HEK293 (cell line): ENCODE measurements at regions not wholly inside any gene's neighbourhood (a gene's known extent, or its start where the extent isn't known, plus 50 kb on each side); places are given as distances from the start of the nearest gene placed in this dataset.

Experiments
- ZNF704 ChIP-seq: fragments of 450-650 bp; formaldehyde crosslinking; IDR thresholded peaks from 2 replicates; pipeline ENCODE4 v1.5.1; 2016; ENCODE audit warnings: missing biosample characterization, missing genetic modification characterization
- ZNF785 ChIP-seq: fragments of 450-650 bp; formaldehyde crosslinking; IDR thresholded peaks from 2 replicates; pipeline ENCODE4 v1.5.1; 2016; ENCODE audit warnings: missing biosample characterization, missing genetic modification characterization

GRCh38 chr18:2354292-2354691 lies 217.0 kb downstream of the METTL4 start:
- no peak for TF ChIP-seq ZNF785
- no peak for TF ChIP-seq ZNF704 (tag by site-specific recombination)
